ENCODE measurements at regions not wholly inside any gene's neighbourhood (a gene's known extent, or its start where the extent isn't known, plus 50 kb on each side); places are given as distances from the start of the nearest gene placed in this dataset.

DNA sequence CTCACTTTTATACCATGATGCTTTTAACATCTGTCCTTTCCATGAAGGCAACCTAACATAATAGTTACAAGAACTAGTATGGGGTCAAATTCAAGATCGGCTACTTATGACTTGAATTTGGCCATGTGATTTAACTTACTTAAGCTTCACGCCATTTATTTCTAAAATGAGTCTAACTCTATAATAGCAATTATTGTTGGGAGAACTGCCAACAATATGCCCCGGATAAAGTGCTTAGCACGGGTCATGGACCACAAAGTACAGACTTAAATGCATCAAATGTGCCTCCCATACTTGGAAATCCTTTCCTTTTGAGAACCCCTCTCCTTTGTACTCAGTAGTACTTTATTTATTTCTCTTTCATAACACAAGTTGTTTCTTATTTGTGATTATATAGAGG is 1603.6 kb upstream of the GOT2 start:
- intact Hi-C loops (cut with micrococcal nuclease; ENCODE audit: unreplicated experiment), result no loop called here

DNA sequence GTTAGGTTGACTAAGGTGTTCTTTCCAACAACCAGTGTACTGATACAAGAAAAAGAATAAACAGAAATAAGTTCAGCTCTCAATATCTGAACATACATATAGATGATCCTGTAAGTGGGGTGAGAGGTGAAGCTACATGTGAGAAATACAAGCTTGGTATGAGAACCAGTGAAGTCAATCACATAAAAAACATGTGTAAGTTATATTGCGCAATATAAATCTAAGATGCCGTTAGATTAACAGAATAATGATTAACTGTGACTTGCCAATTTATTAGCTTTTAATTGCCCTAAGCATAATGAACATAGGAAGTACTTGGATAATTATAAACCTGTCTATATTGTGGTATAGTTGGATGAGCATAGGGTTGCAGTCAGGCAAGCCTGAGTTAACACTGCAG is 1597.1 kb upstream of the GOT2 start:
- no peaks in the 10 kb centered on the region for H3K36me3 ChIP-seq (ENCODE audit: control insufficient read depth, insufficient read depth, low read length)
- H3K27ac ChIP-seq (ENCODE audit: low read length), result no peak overlapping the region
- TF ChIP-seq, protein P1, sequence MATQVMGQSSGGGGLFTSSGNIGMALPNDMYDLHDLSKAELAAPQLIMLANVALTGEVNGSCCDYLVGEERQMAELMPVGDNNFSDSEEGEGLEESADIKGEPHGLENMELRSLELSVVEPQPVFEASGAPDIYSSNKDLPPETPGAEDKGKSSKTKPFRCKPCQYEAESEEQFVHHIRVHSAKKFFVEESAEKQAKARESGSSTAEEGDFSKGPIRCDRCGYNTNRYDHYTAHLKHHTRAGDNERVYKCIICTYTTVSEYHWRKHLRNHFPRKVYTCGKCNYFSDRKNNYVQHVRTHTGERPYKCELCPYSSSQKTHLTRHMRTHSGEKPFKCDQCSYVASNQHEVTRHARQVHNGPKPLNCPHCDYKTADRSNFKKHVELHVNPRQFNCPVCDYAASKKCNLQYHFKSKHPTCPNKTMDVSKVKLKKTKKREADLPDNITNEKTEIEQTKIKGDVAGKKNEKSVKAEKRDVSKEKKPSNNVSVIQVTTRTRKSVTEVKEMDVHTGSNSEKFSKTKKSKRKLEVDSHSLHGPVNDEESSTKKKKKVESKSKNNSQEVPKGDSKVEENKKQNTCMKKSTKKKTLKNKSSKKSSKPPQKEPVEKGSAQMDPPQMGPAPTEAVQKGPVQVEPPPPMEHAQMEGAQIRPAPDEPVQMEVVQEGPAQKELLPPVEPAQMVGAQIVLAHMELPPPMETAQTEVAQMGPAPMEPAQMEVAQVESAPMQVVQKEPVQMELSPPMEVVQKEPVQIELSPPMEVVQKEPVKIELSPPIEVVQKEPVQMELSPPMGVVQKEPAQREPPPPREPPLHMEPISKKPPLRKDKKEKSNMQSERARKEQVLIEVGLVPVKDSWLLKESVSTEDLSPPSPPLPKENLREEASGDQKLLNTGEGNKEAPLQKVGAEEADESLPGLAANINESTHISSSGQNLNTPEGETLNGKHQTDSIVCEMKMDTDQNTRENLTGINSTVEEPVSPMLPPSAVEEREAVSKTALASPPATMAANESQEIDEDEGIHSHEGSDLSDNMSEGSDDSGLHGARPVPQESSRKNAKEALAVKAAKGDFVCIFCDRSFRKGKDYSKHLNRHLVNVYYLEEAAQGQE (IDR thresholded peaks at IDR 0.05; ENCODE audit: insufficient read depth in 1 of 2, low read depth in 2 of 2, low read length in 1 of 2), result no peak
- TF ChIP-seq, protein P2, sequence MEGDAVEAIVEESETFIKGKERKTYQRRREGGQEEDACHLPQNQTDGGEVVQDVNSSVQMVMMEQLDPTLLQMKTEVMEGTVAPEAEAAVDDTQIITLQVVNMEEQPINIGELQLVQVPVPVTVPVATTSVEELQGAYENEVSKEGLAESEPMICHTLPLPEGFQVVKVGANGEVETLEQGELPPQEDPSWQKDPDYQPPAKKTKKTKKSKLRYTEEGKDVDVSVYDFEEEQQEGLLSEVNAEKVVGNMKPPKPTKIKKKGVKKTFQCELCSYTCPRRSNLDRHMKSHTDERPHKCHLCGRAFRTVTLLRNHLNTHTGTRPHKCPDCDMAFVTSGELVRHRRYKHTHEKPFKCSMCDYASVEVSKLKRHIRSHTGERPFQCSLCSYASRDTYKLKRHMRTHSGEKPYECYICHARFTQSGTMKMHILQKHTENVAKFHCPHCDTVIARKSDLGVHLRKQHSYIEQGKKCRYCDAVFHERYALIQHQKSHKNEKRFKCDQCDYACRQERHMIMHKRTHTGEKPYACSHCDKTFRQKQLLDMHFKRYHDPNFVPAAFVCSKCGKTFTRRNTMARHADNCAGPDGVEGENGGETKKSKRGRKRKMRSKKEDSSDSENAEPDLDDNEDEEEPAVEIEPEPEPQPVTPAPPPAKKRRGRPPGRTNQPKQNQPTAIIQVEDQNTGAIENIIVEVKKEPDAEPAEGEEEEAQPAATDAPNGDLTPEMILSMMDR (IDR thresholded peaks at IDR 0.05), result no peak
- TF ChIP-seq SIN3A (IDR thresholded peaks at IDR 0.05; ENCODE audit: borderline replicate concordance, insufficient read depth, low read depth, low read length) (no peak), TCF7L2 (IDR thresholded peaks at IDR 0.05; ENCODE audit: low read depth, low read length) (no peak), POLR2AphosphoS5 (IDR thresholded peaks at IDR 0.05; ENCODE audit: low read depth, low read length) (no peak)
- H3K27me3 ChIP-seq (ENCODE audit: control insufficient read depth, insufficient read depth, low read length), result no peaks in the 10 kb centered on the region
- CTCF ChIA-PET, result no interaction called here
- no peaks in the 10 kb centered on the region for H3K4me1 ChIP-seq (ENCODE audit: control insufficient read depth, insufficient read depth, low read length)
- intact Hi-C loops (cut with micrococcal nuclease; ENCODE audit: unreplicated experiment), result no loop called here
- in situ Hi-C loops (cut with HindIII; ENCODE audit: low pct_unique_long_range_greater_than_20kb, low sequenced_read_pairs), result no loop called here
- no peak for ATAC-seq
- no peak overlapping the region for H3K4me3 ChIP-seq (ENCODE audit: low read depth in 2 of 2, low read length in 2 of 2)
- POLR2A ChIA-PET, result no interaction called here
- BruUV-seq (replicated peaks), result no TSS peak
- no peak for DNase-seq (ENCODE audit: low read depth, low spot score)
- H3K9me3 ChIP-seq (ENCODE audit: control insufficient read depth, insufficient read depth, low read depth, low read length), result no peaks in the 10 kb centered on the region

More for the DNA sequence above, 1603.6 kb upstream of the GOT2 start:
- ChIA-PET CTCF (no interaction called here), POLR2A (no interaction called here)
- no peaks in the 10 kb centered on the region for H3K9me3 ChIP-seq (ENCODE audit: control insufficient read depth, insufficient read depth, low read depth, low read length)
- BruUV-seq (replicated peaks), result no TSS peak
- no peak overlapping the region for H3K4me3 ChIP-seq (ENCODE audit: low read depth in 2 of 2, low read length in 2 of 2)
- no peak overlapping the region for H3K27ac ChIP-seq (ENCODE audit: low read length)
- no peaks in the 10 kb centered on the region for H3K4me1 ChIP-seq (ENCODE audit: control insufficient read depth, insufficient read depth, low read length)
- no peak for TF ChIP-seq SIN3A (IDR thresholded peaks at IDR 0.05; ENCODE audit: borderline replicate concordance, insufficient read depth, low read depth, low read length)
- no peak for TF ChIP-seq POLR2AphosphoS5 (IDR thresholded peaks at IDR 0.05; ENCODE audit: low read depth, low read length)
- TF ChIP-seq, protein P2 (IDR thresholded peaks at IDR 0.05), result no peak
- TF ChIP-seq, protein P1 (IDR thresholded peaks at IDR 0.05; ENCODE audit: insufficient read depth in 1 of 2, low read depth in 2 of 2, low read length in 1 of 2), result no peak
- no peaks in the 10 kb centered on the region for H3K36me3 ChIP-seq (ENCODE audit: control insufficient read depth, insufficient read depth, low read length)
- no peak for DNase-seq (ENCODE audit: low read depth, low spot score)
- no peaks in the 10 kb centered on the region for H3K27me3 ChIP-seq (ENCODE audit: control insufficient read depth, insufficient read depth, low read length)
- in situ Hi-C loops (cut with HindIII; ENCODE audit: low pct_unique_long_range_greater_than_20kb, low sequenced_read_pairs), result no loop called here
- ATAC-seq, result no peak

All from Panc1 (cell line).